ENCODE measurements at regions not wholly inside any gene's neighbourhood (a gene's known extent, or its start where the extent isn't known, plus 50 kb on each side); places are given as distances from the start of the nearest gene placed in this dataset.

DNA sequence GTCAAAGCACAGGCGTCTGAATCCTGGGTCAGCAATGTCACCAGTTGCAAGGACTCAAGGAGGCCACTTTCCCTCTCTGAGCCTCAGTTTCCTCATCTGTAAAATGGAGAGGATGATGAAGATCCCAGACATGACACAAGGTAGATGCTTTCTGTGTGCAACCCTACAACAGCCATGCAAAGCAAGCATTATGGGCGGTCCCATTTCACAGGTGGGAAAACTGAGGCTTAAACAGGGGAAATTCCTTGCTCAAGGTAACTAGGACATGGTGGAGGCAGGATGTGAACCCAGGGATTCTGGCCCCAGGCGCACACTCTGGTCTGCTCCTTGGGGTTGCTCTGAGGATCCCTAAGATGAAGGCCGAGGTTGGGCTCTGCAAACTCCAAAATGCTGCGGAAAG, 311.0 kb downstream of the PTPRU start (continued):
- TF ChIP-seq BMI1 (IDR thresholded peaks at IDR 0.05; ENCODE audit: borderline replicate concordance), result no peak
- TF ChIP-seq SIX5 (IDR thresholded peaks at IDR 0.05; ENCODE audit: low read depth, low read length, severe bottlenecking), result no peak

DNA sequence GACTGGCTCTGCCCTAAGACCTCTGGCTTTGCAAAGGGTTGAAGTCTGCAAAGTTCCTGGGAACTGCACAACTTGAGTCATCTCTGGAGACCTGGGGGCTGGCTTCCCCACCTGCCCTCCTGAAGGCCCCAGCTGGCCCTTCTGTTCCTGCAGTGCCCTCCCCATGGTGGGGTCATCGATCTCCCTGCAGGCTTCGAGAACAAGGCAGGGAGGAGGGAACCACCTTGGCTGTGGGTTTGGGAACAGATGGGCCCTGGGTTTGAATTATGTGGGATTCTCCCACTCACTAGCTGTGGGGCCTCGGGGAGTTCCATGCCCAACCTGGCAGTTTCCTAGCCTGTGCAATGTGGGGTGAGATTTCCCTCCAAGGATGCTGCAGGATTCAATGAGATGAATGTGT, 310.2 kb downstream of the PTPRU start:
- no TSS peak for BruUV-seq (replicated peaks)
- no peaks in the 10 kb centered on the region for H3K36me3 ChIP-seq (ENCODE audit: control insufficient read depth in 2 of 2, insufficient read depth in 2 of 2, low read length in 1 of 2)
- ATAC-seq (no peak), DNase-seq (ENCODE audit: low read depth, low spot score) (no peak), FAIRE-seq (no peak)
- H3K9me3 ChIP-seq (replicated peaks; ENCODE audit: control insufficient read depth, insufficient read depth, low read length), result no peaks in the 10 kb centered on the region
- ChIA-PET CTCF (no interaction called here), SMC1A (ENCODE audit: uncharacterized antibody, unreplicated experiment) (no interaction called here), POLR2A (no interaction called here), RAD21 (ENCODE audit: unreplicated experiment) (no interaction called here)
- H2AFZ ChIP-seq (ENCODE audit: control insufficient read depth, low read depth, low read length), result no peak overlapping the region
- no peaks in the 10 kb centered on the region; a peak in 1 of 4 replicates for H3K27me3 ChIP-seq (replicated peaks in 1 of 2; ENCODE audit: control insufficient read depth in 2 of 2, insufficient read depth in 2 of 2, low read length in 1 of 2)
- no peaks in the 10 kb centered on the region for H3K4me1 ChIP-seq (ENCODE audit: control insufficient read depth, insufficient read depth, low read length)
- in situ Hi-C loops (cut with MboI), result no loop called here
- no peaks in the 10 kb centered on the region for H4K20me1 ChIP-seq (ENCODE audit: control insufficient read depth, insufficient read depth)
- H3K27ac ChIP-seq (ENCODE audit: control insufficient read depth, insufficient read depth), result no peak overlapping the region
- no peaks in the 10 kb centered on the region for H3K79me2 ChIP-seq (ENCODE audit: control insufficient read depth, insufficient read depth, low read length)
- no peak overlapping the region for H3K4me2 ChIP-seq (ENCODE audit: control insufficient read depth, insufficient read depth)
- no peak overlapping the region for H3K4me3 ChIP-seq
- H3K9ac ChIP-seq (ENCODE audit: control insufficient read depth, insufficient read depth, low read length), result no peak overlapping the region
- 18% methylated on average over 3 of the region's 3 CpGs for WGBS (ENCODE audit: insufficient coverage, insufficient replicate concordance, low lambda C conversion rate, missing lambda C conversion rate)
- intact Hi-C loops (cut with micrococcal nuclease; ENCODE audit: unreplicated experiment), result no loop called here
- TF ChIP-seq, protein P1, sequence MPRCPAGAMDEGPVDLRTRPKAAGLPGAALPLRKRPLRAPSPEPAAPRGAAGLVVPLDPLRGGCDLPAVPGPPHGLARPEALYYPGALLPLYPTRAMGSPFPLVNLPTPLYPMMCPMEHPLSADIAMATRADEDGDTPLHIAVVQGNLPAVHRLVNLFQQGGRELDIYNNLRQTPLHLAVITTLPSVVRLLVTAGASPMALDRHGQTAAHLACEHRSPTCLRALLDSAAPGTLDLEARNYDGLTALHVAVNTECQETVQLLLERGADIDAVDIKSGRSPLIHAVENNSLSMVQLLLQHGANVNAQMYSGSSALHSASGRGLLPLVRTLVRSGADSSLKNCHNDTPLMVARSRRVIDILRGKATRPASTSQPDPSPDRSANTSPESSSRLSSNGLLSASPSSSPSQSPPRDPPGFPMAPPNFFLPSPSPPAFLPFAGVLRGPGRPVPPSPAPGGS (IDR thresholded peaks at IDR 0.05; ENCODE audit: borderline replicate concordance, insufficient read depth, low read depth, low read length, poor library complexity, severe bottlenecking), result no peak
- TF ChIP-seq MYC (IDR thresholded peaks at IDR 0.05; ENCODE audit: insufficient read depth, insufficient read length, insufficient replicate concordance, low read length, severe bottlenecking) (no peak), POU2F2 (IDR thresholded peaks at IDR 0.05; ENCODE audit: borderline replicate concordance, low read depth, low read length) (no peak), SREBF1 (IDR thresholded peaks at IDR 0.05; ENCODE audit: low read length) (no peak), BRCA1 (IDR thresholded peaks at IDR 0.05; ENCODE audit: low read depth, low read length) (no peak), MEF2B (IDR thresholded peaks at IDR 0.05; ENCODE audit: partially characterized antibody, poor library complexity, severe bottlenecking) (no peak), BCL11A (IDR thresholded peaks at IDR 0.05; ENCODE audit: low read depth, low read length) (no peak), POLR2AphosphoS5 (IDR thresholded peaks at IDR 0.05; ENCODE audit: low read length) (no peak), NFYA (IDR thresholded peaks at IDR 0.05; ENCODE audit: borderline replicate concordance, low read depth, low read length) (no peak)
- TF ChIP-seq, protein P2, sequence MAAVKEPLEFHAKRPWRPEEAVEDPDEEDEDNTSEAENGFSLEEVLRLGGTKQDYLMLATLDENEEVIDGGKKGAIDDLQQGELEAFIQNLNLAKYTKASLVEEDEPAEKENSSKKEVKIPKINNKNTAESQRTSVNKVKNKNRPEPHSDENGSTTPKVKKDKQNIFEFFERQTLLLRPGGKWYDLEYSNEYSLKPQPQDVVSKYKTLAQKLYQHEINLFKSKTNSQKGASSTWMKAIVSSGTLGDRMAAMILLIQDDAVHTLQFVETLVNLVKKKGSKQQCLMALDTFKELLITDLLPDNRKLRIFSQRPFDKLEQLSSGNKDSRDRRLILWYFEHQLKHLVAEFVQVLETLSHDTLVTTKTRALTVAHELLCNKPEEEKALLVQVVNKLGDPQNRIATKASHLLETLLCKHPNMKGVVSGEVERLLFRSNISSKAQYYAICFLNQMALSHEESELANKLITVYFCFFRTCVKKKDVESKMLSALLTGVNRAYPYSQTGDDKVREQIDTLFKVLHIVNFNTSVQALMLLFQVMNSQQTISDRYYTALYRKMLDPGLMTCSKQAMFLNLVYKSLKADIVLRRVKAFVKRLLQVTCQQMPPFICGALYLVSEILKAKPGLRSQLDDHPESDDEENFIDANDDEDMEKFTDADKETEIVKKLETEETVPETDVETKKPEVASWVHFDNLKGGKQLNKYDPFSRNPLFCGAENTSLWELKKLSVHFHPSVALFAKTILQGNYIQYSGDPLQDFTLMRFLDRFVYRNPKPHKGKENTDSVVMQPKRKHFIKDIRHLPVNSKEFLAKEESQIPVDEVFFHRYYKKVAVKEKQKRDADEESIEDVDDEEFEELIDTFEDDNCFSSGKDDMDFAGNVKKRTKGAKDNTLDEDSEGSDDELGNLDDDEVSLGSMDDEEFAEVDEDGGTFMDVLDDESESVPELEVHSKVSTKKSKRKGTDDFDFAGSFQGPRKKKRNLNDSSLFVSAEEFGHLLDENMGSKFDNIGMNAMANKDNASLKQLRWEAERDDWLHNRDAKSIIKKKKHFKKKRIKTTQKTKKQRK (IDR thresholded peaks at IDR 0.05; ENCODE audit: low read depth, low read length), result no peak
- TF ChIP-seq, protein P3, sequence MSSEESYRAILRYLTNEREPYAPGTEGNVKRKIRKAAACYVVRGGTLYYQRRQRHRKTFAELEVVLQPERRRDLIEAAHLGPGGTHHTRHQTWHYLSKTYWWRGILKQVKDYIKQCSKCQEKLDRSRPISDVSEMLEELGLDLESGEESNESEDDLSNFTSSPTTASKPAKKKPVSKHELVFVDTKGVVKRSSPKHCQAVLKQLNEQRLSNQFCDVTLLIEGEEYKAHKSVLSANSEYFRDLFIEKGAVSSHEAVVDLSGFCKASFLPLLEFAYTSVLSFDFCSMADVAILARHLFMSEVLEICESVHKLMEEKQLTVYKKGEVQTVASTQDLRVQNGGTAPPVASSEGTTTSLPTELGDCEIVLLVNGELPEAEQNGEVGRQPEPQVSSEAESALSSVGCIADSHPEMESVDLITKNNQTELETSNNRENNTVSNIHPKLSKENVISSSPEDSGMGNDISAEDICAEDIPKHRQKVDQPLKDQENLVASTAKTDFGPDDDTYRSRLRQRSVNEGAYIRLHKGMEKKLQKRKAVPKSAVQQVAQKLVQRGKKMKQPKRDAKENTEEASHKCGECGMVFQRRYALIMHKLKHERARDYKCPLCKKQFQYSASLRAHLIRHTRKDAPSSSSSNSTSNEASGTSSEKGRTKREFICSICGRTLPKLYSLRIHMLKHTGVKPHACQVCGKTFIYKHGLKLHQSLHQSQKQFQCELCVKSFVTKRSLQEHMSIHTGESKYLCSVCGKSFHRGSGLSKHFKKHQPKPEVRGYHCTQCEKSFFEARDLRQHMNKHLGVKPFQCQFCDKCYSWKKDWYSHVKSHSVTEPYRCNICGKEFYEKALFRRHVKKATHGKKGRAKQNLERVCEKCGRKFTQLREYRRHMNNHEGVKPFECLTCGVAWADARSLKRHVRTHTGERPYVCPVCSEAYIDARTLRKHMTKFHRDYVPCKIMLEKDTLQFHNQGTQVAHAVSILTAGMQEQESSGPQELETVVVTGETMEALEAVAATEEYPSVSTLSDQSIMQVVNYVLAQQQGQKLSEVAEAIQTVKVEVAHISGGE (CRISPR knock-in tag; IDR thresholded peaks at IDR 0.05), result no peak
